ENCODE measurements at regions not wholly inside any gene's neighbourhood (a gene's known extent, or its start where the extent isn't known, plus 50 kb on each side); places are given as distances from the start of the nearest gene placed in this dataset.

GRCh38 chr11:29780756-29781155, 236.1 kb downstream of the KCNA4 start:
- DNase-seq: no peak

DNA sequence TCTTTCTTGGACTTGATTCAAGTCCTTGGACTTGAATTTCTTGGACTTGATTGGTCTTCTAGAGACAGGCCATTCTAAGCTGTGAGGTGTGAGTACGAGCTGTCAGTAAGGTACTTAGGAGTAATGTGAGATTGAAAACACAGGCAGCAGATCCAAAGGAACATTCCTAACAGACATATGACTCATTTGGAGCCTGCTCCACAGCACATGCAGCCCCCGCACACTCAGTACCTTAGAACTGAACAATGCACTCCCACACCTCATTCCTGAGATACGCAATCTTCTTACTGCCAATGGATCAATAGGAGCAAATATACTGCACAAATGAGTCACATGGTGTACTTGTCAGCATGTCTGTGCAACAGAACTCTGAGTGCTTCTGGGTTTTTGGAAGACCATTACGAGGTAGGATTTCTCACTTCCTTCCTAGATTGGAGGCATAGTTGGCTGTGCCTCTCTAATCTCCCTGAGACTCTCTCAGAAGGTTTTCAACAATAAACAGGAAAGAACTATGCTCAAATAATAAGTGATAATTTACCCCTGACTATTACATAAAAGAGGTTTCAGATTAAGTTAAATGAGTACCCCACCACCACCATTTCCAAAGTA, 243.1 kb downstream of the KCNA4 start:
- DNase-seq: no peak

- DNase-seq: peak in 1 of 2 experiments; percentile 36
These were observed 260.0 kb downstream of the KCNA4 start for GRCh38 chr11:29756871-29757270.

DNA sequence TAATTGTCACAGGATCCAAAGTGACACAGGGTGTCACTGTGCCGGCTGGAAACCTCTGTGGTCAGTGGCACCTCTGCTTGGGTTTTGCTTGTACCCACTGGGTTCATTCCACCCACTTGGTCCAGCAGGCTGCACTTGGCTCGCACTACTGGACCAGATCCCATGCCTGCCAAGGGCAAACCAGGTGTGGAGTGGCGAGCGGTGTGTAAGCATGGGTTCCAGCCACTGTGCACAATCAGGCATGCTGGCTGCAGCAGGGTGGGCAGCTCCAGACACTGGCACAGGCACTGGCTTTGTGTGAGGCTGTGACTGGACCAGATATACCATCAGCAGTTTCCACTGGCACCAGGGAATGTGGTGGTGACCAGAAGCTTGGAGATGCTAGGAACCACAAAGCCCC, 261.4 kb downstream of the KCNA4 start:
- DNase-seq: no peak

- DNase-seq: no peak
These were observed 265.2 kb downstream of the KCNA4 start for GRCh38 chr11:29751618-29752017.

- DNase-seq: peak; percentile 34 to 79
These were observed 266.4 kb downstream of the KCNA4 start for GRCh38 chr11:29750392-29750791.

DNA sequence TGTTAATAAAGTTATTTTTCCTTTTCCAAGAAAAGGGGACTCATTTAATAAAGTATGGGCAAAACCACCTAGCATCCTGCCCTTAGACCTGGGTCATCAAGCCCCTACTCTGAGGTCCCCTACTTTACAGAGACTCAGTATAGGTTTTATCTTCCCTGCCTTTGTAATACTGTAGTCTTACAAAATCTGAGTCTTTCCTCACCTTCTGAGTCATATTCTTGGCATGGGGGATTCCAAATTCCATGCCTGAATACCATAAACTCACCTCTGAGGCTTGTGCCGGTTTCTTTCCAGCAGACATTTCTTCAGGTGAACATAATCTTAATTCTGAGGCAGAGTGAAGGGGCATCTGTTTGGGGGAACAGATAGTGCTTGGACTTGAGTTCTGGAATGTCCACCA, 282.5 kb downstream of the KCNA4 start:
- no peak for DNase-seq

DNA sequence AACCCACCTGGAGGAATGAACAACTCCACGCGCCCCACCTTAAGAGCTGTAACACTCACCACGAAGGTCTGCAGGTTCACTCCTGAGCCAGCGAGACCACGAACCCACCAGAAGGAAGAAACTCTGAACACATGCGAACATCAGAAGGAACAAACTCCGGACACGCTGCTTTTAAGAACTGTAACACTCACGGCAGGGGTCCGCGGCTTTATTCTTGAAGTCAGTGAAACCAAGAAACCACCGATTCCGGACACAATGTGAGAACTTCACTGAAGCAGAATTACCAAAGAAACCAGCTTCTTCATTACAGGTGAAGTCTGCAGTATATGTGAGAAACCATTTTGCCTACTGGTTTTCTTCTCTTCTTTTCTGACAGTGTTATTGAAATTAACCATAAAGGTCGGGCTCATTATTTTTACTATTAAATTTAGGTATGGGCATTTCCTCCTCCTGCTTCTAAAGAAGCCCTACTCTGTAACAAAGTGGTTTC, 303.0 kb downstream of the KCNA4 start:
- DNase-seq: no peak

- DNase-seq: no peak
These were observed 304.2 kb downstream of the KCNA4 start for GRCh38 chr11:29712616-29713015.

GRCh38 chr11:29707924-29708323, 308.9 kb downstream of the KCNA4 start:
- DNase-seq: no peak

GRCh38 chr11:29685361-29685760, 331.5 kb downstream of the KCNA4 start:
- DNase-seq: no peak

- peak in 1 of 2 experiments; percentile 7 for DNase-seq
These were observed 334.0 kb downstream of the KCNA4 start for GRCh38 chr11:29682856-29683255.

- no peak for DNase-seq
These were observed 336.8 kb downstream of the KCNA4 start for GRCh38 chr11:29679996-29680395.

- DNase-seq: no peak
These were observed 339.8 kb downstream of the KCNA4 start for GRCh38 chr11:29676993-29677392.

GRCh38 chr11:29669310-29669709, 347.5 kb downstream of the KCNA4 start:
- DNase-seq: no peak

DNA sequence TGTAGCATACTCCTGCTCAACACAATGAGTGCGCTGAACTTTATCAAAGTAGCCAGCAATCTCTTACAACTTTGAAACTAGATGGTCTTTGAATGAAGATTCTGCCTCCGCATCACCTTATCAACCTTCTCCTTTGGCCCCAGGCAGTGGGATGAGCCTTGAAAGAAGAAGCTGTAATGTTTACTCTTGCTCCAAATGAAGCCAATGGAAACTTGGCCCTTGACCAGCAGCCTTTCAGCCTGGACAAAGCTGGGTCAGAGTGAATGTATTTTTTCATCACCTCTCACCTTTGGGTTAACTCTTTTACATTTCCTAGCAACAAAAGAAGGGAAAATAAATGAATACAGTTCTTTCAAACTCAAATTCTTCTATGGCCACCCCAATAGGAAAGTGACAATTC, 359.1 kb downstream of the KCNA4 start:
- DNase-seq: no peak

- DNase-seq: no peak
These were observed 360.2 kb downstream of the KCNA4 start for GRCh38 chr11:29656597-29656996.

DNA sequence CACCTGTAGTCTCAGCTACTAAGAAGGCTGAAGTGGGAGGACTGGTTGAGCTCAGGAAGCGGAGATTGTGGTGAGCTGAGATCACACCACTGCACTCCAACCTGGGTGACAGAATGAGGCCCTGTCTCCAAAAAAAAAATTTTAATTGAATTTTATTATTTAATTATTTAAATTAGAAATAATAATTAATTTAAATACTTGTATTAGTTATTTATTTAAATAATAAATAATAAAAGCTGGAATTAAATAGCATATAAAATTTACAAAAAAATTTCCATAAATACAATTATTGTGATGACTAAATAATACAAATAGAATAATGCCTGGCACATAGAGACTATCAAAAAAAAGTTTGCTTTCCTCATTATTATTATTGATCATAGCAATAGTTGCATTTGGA, 371.5 kb downstream of the KCNA4 start:
- no peak for DNase-seq

DNA sequence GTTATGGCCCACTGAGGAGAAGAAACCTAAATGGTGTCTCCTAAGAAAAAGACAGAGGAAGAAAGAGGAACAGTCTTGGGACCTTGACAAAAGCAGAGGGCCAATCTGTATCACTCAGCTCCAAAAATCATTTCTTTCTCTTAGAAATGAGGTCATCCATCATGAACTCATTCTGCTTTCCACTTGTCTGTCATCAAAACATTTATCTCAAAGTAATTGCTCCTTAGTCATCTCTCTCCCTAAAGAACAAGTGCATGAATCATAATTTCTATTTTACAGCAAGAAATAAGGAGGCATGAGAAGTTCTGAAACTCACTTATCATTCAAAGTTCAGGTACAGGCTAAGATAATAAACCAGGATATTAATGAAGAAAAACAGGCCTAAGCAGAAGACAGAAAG, 375.6 kb downstream of the KCNA4 start:
- DNase-seq: no peak

- DNase-seq: no peak
These were observed 382.1 kb downstream of the KCNA4 start for GRCh38 chr11:29634744-29635143.

GRCh38 chr11:29634244-29634643, 382.6 kb downstream of the KCNA4 start:
- no peak for DNase-seq

DNA sequence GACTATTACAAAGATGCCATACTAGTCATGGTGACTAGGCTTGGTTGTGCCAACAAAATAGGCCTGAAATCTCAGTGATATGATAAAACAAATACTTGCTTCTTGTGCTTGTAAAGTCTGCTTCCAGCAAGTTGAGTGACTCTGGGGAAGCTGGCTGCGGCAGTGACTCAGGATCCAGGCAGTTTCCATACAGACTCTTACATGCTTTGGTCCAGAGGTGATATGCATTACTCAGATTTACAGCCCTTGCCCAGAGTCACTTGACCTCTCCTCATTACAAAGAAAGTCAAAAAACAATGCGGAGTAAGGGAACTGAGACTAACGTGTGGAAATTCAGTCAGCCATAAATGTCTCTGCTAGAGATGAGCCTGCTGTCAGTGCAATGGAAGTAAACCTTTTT, 387.5 kb downstream of the KCNA4 start:
- DNase-seq: no peak

GRCh38 chr11:29628609-29629008, 388.2 kb downstream of the KCNA4 start:
- no peak for DNase-seq

- DNase-seq: no peak
These were observed 389.3 kb downstream of the KCNA4 start for GRCh38 chr11:29627541-29627940.

DNA sequence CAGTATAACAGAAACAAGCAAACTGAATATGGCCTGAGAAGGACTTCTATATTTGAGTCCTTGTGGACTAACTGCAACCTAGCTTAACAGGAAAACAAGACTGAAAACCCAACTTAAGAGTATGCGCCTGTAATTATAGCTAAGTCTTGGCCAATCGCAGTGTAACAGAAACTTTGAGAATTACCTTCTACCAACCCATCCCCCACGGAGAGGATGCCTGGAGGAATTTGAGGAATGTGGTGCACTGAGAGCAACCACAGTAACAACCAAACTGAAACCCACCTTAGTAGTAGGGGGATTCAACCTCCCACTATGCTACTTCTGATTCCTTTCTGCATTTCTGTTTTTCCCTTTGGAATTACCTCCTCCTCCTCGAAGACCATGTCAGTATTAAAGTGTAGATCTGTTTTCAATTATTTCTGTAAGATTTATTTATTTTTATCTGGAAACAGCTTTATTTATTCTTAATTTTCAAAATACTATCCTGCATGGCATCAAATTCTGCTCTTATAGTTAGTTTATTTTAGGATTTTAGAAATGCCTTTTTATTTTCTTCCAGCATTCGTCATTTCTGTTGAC, 393.6 kb downstream of the KCNA4 start:
- DNase-seq: no peak
